ENCODE measurements at regions not wholly inside any gene's neighbourhood (a gene's known extent, or its start where the extent isn't known, plus 50 kb on each side); places are given as distances from the start of the nearest gene placed in this dataset.
"Not testable (repeated sequence)": the region's sequence is repeated elsewhere in the genome, so short reads cannot be mapped to it uniquely, and the experiment has no call there.

- Histone ChIP-seq H3K4me3 (ENCODE audit: low read length) (no peak overlapping the region), H3K9ac (ENCODE audit: low read length) (no peak overlapping the region), H3K27me3 (ENCODE audit: control insufficient read depth, insufficient read depth, low read length) (no peaks in the 10 kb centered on the region), H3K36me3 (ENCODE audit: control insufficient read depth, insufficient read depth, low read length) (no peaks in the 10 kb centered on the region), H3K4me1 (ENCODE audit: control insufficient read depth, insufficient read depth, low read length) (no peaks in the 10 kb centered on the region), H3K27ac (ENCODE audit: low read depth, low read length) (no peak overlapping the region)
Observed at GRCh38 chr6:17214106-17214505, 67.1 kb upstream of the RBM24 start.

- not testable (repeated sequence) for H3K9ac ChIP-seq (ENCODE audit: low read length); H3K27me3 ChIP-seq (ENCODE audit: control insufficient read depth, insufficient read depth, low read length); H3K27ac ChIP-seq (ENCODE audit: low read depth, low read length); H3K36me3 ChIP-seq (ENCODE audit: control insufficient read depth, insufficient read depth, low read length); H3K4me1 ChIP-seq (ENCODE audit: control insufficient read depth, insufficient read depth, low read length); H3K4me3 ChIP-seq (ENCODE audit: low read length)
Observed at GRCh38 chr6:17216972-17217371, 64.2 kb upstream of the RBM24 start.

- Histone ChIP-seq H3K4me1 (ENCODE audit: control insufficient read depth, insufficient read depth, low read length) (no peaks in the 10 kb centered on the region), H3K9ac (ENCODE audit: low read length) (no peak overlapping the region), H3K27me3 (ENCODE audit: control insufficient read depth, insufficient read depth, low read length) (no peaks in the 10 kb centered on the region), H3K27ac (ENCODE audit: low read depth, low read length) (no peak overlapping the region), H3K36me3 (ENCODE audit: control insufficient read depth, insufficient read depth, low read length) (no peaks in the 10 kb centered on the region), H3K4me3 (ENCODE audit: low read length) (no peak overlapping the region)
Observed at GRCh38 chr6:17218023-17218748, 63.0 kb upstream of the RBM24 start.

GRCh38 chr6:17218749-17219093, 62.4 kb upstream of the RBM24 start:
- Histone ChIP-seq H3K27ac (ENCODE audit: low read depth, low read length) (no peak overlapping the region), H3K4me3 (ENCODE audit: low read length) (no peak overlapping the region), H3K9ac (ENCODE audit: low read length) (no peak overlapping the region), H3K27me3 (ENCODE audit: control insufficient read depth, insufficient read depth, low read length) (no peaks in the 10 kb centered on the region), H3K4me1 (ENCODE audit: control insufficient read depth, insufficient read depth, low read length) (no peaks in the 10 kb centered on the region), H3K36me3 (ENCODE audit: control insufficient read depth, insufficient read depth, low read length) (no peaks in the 10 kb centered on the region)

GRCh38 chr6:17219098-17219497, 62.1 kb upstream of the RBM24 start:
- Histone ChIP-seq H3K4me1 (ENCODE audit: control insufficient read depth, insufficient read depth, low read length) (no peaks in the 10 kb centered on the region), H3K9ac (ENCODE audit: low read length) (no peak overlapping the region), H3K36me3 (ENCODE audit: control insufficient read depth, insufficient read depth, low read length) (no peaks in the 10 kb centered on the region), H3K4me3 (ENCODE audit: low read length) (no peak overlapping the region), H3K27me3 (ENCODE audit: control insufficient read depth, insufficient read depth, low read length) (no peaks in the 10 kb centered on the region), H3K27ac (ENCODE audit: low read depth, low read length) (no peak overlapping the region)

GRCh38 chr6:17220040-17220910, 60.9 kb upstream of the RBM24 start:
- Histone ChIP-seq H3K4me3 (ENCODE audit: low read length) (no peak overlapping the region), H3K4me1 (ENCODE audit: control insufficient read depth, insufficient read depth, low read length) (no peaks in the 10 kb centered on the region), H3K36me3 (ENCODE audit: control insufficient read depth, insufficient read depth, low read length) (no peaks in the 10 kb centered on the region), H3K27me3 (ENCODE audit: control insufficient read depth, insufficient read depth, low read length) (no peaks in the 10 kb centered on the region), H3K27ac (ENCODE audit: low read depth, low read length) (no peak overlapping the region), H3K9ac (ENCODE audit: low read length) (no peak overlapping the region)

GRCh38 chr6:17224056-17224455, 57.1 kb upstream of the RBM24 start:
- H3K27ac ChIP-seq (ENCODE audit: low read depth, low read length) = no peak overlapping the region
- H3K9ac ChIP-seq (ENCODE audit: low read length) = no peak overlapping the region
- no peaks in the 10 kb centered on the region for H3K36me3 ChIP-seq (ENCODE audit: control insufficient read depth, insufficient read depth, low read length)
- no peaks in the 10 kb centered on the region for H3K4me1 ChIP-seq (ENCODE audit: control insufficient read depth, insufficient read depth, low read length)
- no peak overlapping the region for H3K4me3 ChIP-seq (ENCODE audit: low read length)
- no peaks in the 10 kb centered on the region for H3K27me3 ChIP-seq (ENCODE audit: control insufficient read depth, insufficient read depth, low read length)

GRCh38 chr6:17224501-17224900, 56.7 kb upstream of the RBM24 start:
- H3K27ac ChIP-seq (ENCODE audit: low read depth, low read length); H3K27me3 ChIP-seq (ENCODE audit: control insufficient read depth, insufficient read depth, low read length); H3K4me1 ChIP-seq (ENCODE audit: control insufficient read depth, insufficient read depth, low read length); H3K9ac ChIP-seq (ENCODE audit: low read length); H3K4me3 ChIP-seq (ENCODE audit: low read length); H3K36me3 ChIP-seq (ENCODE audit: control insufficient read depth, insufficient read depth, low read length): not testable (repeated sequence)

- Histone ChIP-seq H3K4me3 (ENCODE audit: low read length) (no peak overlapping the region), H3K4me1 (ENCODE audit: control insufficient read depth, insufficient read depth, low read length) (no peaks in the 10 kb centered on the region), H3K36me3 (ENCODE audit: control insufficient read depth, insufficient read depth, low read length) (no peaks in the 10 kb centered on the region), H3K9ac (ENCODE audit: low read length) (no peak overlapping the region), H3K27ac (ENCODE audit: low read depth, low read length) (no peak overlapping the region), H3K27me3 (ENCODE audit: control insufficient read depth, insufficient read depth, low read length) (no peaks in the 10 kb centered on the region)
Observed at GRCh38 chr6:17225767-17226630, 55.2 kb upstream of the RBM24 start.

GRCh38 chr6:17226786-17227233, 54.4 kb upstream of the RBM24 start:
- Histone ChIP-seq H3K27ac (ENCODE audit: low read depth, low read length) (no peak overlapping the region), H3K9ac (ENCODE audit: low read length) (no peak overlapping the region), H3K4me1 (ENCODE audit: control insufficient read depth, insufficient read depth, low read length) (no peaks in the 10 kb centered on the region), H3K27me3 (ENCODE audit: control insufficient read depth, insufficient read depth, low read length) (no peaks in the 10 kb centered on the region), H3K4me3 (ENCODE audit: low read length) (no peak overlapping the region), H3K36me3 (ENCODE audit: control insufficient read depth, insufficient read depth, low read length) (no peaks in the 10 kb centered on the region)

GRCh38 chr6:17227403-17227802, 53.8 kb upstream of the RBM24 start:
- no peaks in the 10 kb centered on the region for H3K36me3 ChIP-seq (ENCODE audit: control insufficient read depth, insufficient read depth, low read length)
- no peak overlapping the region for H3K9ac ChIP-seq (ENCODE audit: low read length)
- H3K27me3 ChIP-seq (ENCODE audit: control insufficient read depth, insufficient read depth, low read length) = no peaks in the 10 kb centered on the region
- H3K27ac ChIP-seq (ENCODE audit: low read depth, low read length) = no peak overlapping the region
- no peaks in the 10 kb centered on the region for H3K4me1 ChIP-seq (ENCODE audit: control insufficient read depth, insufficient read depth, low read length)
- H3K4me3 ChIP-seq (ENCODE audit: low read length) = no peak overlapping the region

Measured in rectal smooth muscle tissue (tissue), 1 donor.